Endothelial cell (in vitro differentiated cells): ENCODE measurements at regions not wholly inside any gene's neighbourhood (a gene's known extent, or its start where the extent isn't known, plus 50 kb on each side); places are given as distances from the start of the nearest gene placed in this dataset.

Experiments
- DNase-seq: peaks from one replicate; pipeline ENCODE4 v3.0.0; 2021; ENCODE audit warnings: low spot score
- H3K27ac Mint-ChIP-seq: one replicate; pipeline ENCODE4 v1.8.0; 2021; ENCODE audit warnings: mixed read lengths, inconsistent platforms; ENCODE audit not compliant: unreplicated experiment
- H3K27me3 Mint-ChIP-seq: one replicate; pipeline ENCODE4 v1.8.0; 2021; ENCODE audit warnings: mild to moderate bottlenecking, moderate library complexity, mixed read lengths, inconsistent platforms; ENCODE audit not compliant: unreplicated experiment
- H3K36me3 Mint-ChIP-seq: one replicate; pipeline ENCODE4 v1.8.0; 2021; ENCODE audit warnings: mild to moderate bottlenecking, low read depth, mixed read lengths, inconsistent platforms; ENCODE audit not compliant: unreplicated experiment
- H3K4me1 Mint-ChIP-seq: one replicate; pipeline ENCODE4 v1.8.0; 2021; ENCODE audit warnings: mild to moderate bottlenecking, mixed read lengths, inconsistent platforms; ENCODE audit not compliant: unreplicated experiment
- H3K4me3 Mint-ChIP-seq: one replicate; pipeline ENCODE4 v1.8.0; 2021; ENCODE audit warnings: mild to moderate bottlenecking, mixed read lengths, inconsistent platforms; ENCODE audit not compliant: unreplicated experiment
- H3K9me3 Mint-ChIP-seq: one replicate; pipeline ENCODE4 v1.8.0; 2021; ENCODE audit warnings: mixed read lengths, inconsistent platforms; ENCODE audit not compliant: unreplicated experiment
- CTCF ChIP-seq: fragments of 200-600 bp; sonication (generic); IDR thresholded peaks from one replicate; pipeline ENCODE4 v1.5.0; 2021; ENCODE audit warnings: antibody characterized with exemption; ENCODE audit not compliant: unreplicated experiment

- H3K4me3 Mint-ChIP-seq, result peak overlapping the region; percentile 70
- DNase-seq, result peak; percentile 22
- peaks cover 2% of the 10 kb centered on the region for H3K27me3 Mint-ChIP-seq
- TF ChIP-seq CTCF, result no peak
- H3K4me1 Mint-ChIP-seq, result peaks cover 28% of the 10 kb centered on the region
- no peaks in the 10 kb centered on the region for H3K36me3 Mint-ChIP-seq
- H3K27ac Mint-ChIP-seq, result peak overlapping the region; percentile 99
- no peaks in the 10 kb centered on the region for H3K9me3 Mint-ChIP-seq
Measured at GRCh38 chr14:64645220-64645892, 58.9 kb upstream of the PLEKHG3 start.

GRCh38 chr14:64646103-64646502 lies 58.1 kb upstream of the PLEKHG3 start:
- no peaks in the 10 kb centered on the region for H3K9me3 Mint-ChIP-seq
- H3K36me3 Mint-ChIP-seq, result no peaks in the 10 kb centered on the region
- H3K4me3 Mint-ChIP-seq, result peak overlapping the region; percentile 70
- H3K4me1 Mint-ChIP-seq, result peaks cover 28% of the 10 kb centered on the region
- peaks cover 6% of the 10 kb centered on the region for H3K27me3 Mint-ChIP-seq
- DNase-seq, result no peak
- peak overlapping the region; percentile 99 for H3K27ac Mint-ChIP-seq
- TF ChIP-seq CTCF, result no peak

- H3K27me3 Mint-ChIP-seq, result peaks cover 6% of the 10 kb centered on the region
- H3K27ac Mint-ChIP-seq, result no peak overlapping the region
- no peaks in the 10 kb centered on the region for H3K9me3 Mint-ChIP-seq
- TF ChIP-seq CTCF, result no peak
- no peaks in the 10 kb centered on the region for H3K36me3 Mint-ChIP-seq
- H3K4me3 Mint-ChIP-seq, result no peak overlapping the region
- no peak for DNase-seq
- H3K4me1 Mint-ChIP-seq, result peaks cover 29% of the 10 kb centered on the region
Measured at GRCh38 chr14:64649383-64649998, 54.7 kb upstream of the PLEKHG3 start.

GRCh38 chr14:64653900-64654245 lies 50.4 kb upstream of the PLEKHG3 start:
- peaks cover 4% of the 10 kb centered on the region for H3K27me3 Mint-ChIP-seq
- DNase-seq, result no peak
- H3K9me3 Mint-ChIP-seq, result no peaks in the 10 kb centered on the region
- no peak overlapping the region for H3K4me3 Mint-ChIP-seq
- no peak overlapping the region for H3K27ac Mint-ChIP-seq
- H3K4me1 Mint-ChIP-seq, result peaks cover 7% of the 10 kb centered on the region
- no peaks in the 10 kb centered on the region for H3K36me3 Mint-ChIP-seq
- no peak for TF ChIP-seq CTCF

GRCh38 chr14:64654246-64654900 lies 49.9 kb upstream of the PLEKHG3 start:
- H3K27ac Mint-ChIP-seq, result no peak overlapping the region
- H3K4me1 Mint-ChIP-seq, result peaks cover 6% of the 10 kb centered on the region
- no peaks in the 10 kb centered on the region for H3K36me3 Mint-ChIP-seq
- no peak for DNase-seq
- H3K9me3 Mint-ChIP-seq, result no peaks in the 10 kb centered on the region
- no peak for TF ChIP-seq CTCF
- peaks cover 4% of the 10 kb centered on the region for H3K27me3 Mint-ChIP-seq
- H3K4me3 Mint-ChIP-seq, result no peak overlapping the region
